ENCODE measurements at regions not wholly inside any gene's neighbourhood (a gene's known extent, or its start where the extent isn't known, plus 50 kb on each side); places are given as distances from the start of the nearest gene placed in this dataset.

DNA sequence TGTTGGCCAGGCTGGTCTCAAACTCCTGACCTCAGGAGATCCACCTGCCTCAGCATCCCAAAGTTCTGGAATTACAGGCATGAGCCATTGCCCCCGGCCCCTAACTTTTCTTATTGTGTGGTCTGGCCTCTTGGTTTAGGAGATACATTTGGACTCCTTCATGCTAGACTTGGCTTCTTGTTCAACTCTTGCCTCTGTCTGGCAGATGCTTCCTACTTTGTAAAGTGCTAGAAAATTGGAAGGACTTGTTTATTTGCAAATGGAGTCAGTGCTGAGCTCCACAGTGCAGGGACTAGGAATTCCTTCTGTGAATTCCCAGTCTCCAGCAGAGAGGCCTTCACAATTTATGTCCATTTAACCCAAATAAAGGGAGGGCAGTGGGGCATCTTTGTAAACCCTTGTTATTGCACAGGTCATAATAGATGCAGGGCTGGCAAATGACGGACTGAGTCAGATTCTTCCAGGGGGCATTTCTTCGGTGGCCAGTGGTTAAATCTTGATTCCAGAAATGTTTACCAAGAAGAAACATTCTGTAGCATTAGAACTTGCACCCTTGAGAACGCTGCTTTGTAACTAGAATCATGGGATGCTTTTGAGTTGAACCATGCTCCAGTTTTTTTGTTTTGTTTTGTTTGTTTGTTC, 73.8 kb upstream of the TBX3 start:
- dilution Hi-C loops (cut with MboI; ENCODE audit: extremely low pct_ligation_motif_present, low sequenced_read_pairs) = no loop called here

More for the DNA sequence above, 73.8 kb upstream of the TBX3 start:
- Histone ChIP-seq H3K4me2 (ENCODE audit: insufficient read depth, low read length) (no peak overlapping the region), H3K27ac (ENCODE audit: insufficient read depth, low read depth, low read length) (no peak overlapping the region), H3K9me3 (replicated peaks; ENCODE audit: control insufficient read depth, insufficient read depth, low read length) (no peaks in the 10 kb centered on the region), H3K9ac (replicated peaks; ENCODE audit: extremely low read depth, insufficient read depth, low read length) (no peak overlapping the region), H3K79me2 (ENCODE audit: control insufficient read depth, insufficient read depth, low read length) (no peaks in the 10 kb centered on the region), H3K4me3 (replicated peaks in 1 of 3; ENCODE audit: insufficient read depth in 1 of 3, low read depth in 1 of 3, low read length in 3 of 3) (no peak overlapping the region), H2AFZ (ENCODE audit: low read depth, low read length) (no peak overlapping the region), H3K4me1 (ENCODE audit: control insufficient read depth, extremely low read depth, insufficient read depth, low read length) (no peaks in the 10 kb centered on the region), H3K9me1 (replicated peaks; ENCODE audit: control insufficient read depth, extremely low read depth, insufficient read depth, low read length) (no peaks in the 10 kb centered on the region), H3K27me3 (ENCODE audit: control insufficient read depth in 2 of 2, insufficient read depth in 2 of 2, low read length in 2 of 2) (no peaks in the 10 kb centered on the region), H4K20me1 (replicated peaks; ENCODE audit: control insufficient read depth, extremely low read depth, insufficient read depth, low read length) (no peaks in the 10 kb centered on the region), H3K36me3 (ENCODE audit: control insufficient read depth in 2 of 2, extremely low read depth in 1 of 2, insufficient read depth in 2 of 2, low read length in 2 of 2) (no peaks in the 10 kb centered on the region)
- intact Hi-C loops (cut with micrococcal nuclease) = no loop called here
- FAIRE-seq (no peak), DNase-seq (ENCODE audit: low read depth, low spot score) (no peak)
- TF ChIP-seq GATA2 (IDR thresholded peaks at IDR 0.05; ENCODE audit: insufficient read depth, insufficient read length, low read depth, low read length) (no peak), POLR2A (IDR thresholded peaks at IDR 0.05; ENCODE audit: low read depth, low read length) (no peak), POLR2AphosphoS5 (IDR thresholded peaks at IDR 0.05; ENCODE audit: insufficient read depth, low read depth, low read length) (no peak), JUN (IDR thresholded peaks at IDR 0.05; ENCODE audit: borderline replicate concordance, insufficient read depth, insufficient read length, low read depth) (no peak), EZH2 (IDR thresholded peaks at IDR 0.05; ENCODE audit: borderline replicate concordance, low read depth, low read length, severe bottlenecking) (no peak), MYC (IDR thresholded peaks at IDR 0.05; ENCODE audit: low read depth, low read length) (no peak), FOS (IDR thresholded peaks at IDR 0.05; ENCODE audit: borderline replicate concordance, insufficient read depth, low read length) (no peak)
- TF ChIP-seq, protein P1, sequence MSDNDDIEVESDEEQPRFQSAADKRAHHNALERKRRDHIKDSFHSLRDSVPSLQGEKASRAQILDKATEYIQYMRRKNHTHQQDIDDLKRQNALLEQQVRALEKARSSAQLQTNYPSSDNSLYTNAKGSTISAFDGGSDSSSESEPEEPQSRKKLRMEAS (IDR thresholded peaks at IDR 0.05; ENCODE audit: insufficient read depth, insufficient read length) = no peak
- TF ChIP-seq, protein P2, sequence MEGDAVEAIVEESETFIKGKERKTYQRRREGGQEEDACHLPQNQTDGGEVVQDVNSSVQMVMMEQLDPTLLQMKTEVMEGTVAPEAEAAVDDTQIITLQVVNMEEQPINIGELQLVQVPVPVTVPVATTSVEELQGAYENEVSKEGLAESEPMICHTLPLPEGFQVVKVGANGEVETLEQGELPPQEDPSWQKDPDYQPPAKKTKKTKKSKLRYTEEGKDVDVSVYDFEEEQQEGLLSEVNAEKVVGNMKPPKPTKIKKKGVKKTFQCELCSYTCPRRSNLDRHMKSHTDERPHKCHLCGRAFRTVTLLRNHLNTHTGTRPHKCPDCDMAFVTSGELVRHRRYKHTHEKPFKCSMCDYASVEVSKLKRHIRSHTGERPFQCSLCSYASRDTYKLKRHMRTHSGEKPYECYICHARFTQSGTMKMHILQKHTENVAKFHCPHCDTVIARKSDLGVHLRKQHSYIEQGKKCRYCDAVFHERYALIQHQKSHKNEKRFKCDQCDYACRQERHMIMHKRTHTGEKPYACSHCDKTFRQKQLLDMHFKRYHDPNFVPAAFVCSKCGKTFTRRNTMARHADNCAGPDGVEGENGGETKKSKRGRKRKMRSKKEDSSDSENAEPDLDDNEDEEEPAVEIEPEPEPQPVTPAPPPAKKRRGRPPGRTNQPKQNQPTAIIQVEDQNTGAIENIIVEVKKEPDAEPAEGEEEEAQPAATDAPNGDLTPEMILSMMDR (IDR thresholded peaks at IDR 0.05; ENCODE audit: extremely low read depth in 1 of 2, insufficient read depth in 1 of 2, low read depth in 1 of 2, low read length in 2 of 2) = no peak
- POLR2A ChIA-PET = no interaction called here
- CTCF ChIA-PET = no interaction called here
- no TSS peak for BruUV-seq (replicated peaks)

Data from endothelial cell of umbilical vein (primary cell).